ENCODE measurements at regions not wholly inside any gene's neighbourhood (a gene's known extent, or its start where the extent isn't known, plus 50 kb on each side); places are given as distances from the start of the nearest gene placed in this dataset.

DNA sequence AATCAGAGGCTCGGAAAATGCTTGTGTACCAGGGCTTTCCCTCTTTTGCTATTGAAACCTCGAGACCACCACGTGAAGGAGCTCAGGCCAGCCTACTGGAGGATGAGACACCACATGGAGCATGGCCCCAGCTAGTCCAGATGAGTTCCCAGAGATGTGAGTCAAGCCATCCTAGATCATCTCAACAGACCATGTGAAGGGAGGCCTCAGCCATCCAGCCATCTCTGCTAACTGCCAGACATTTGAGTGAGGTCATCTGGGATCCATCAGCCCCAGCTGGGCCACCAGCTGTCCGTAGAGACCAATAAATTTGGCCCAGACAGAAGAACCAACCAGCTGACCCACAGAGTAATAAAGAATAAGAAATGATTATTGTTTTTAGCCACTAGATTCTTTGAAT, 62.8 kb upstream of the PROK2 start:
- no peaks in the 10 kb centered on the region for H3K4me1 ChIP-seq
- intact Hi-C loops (cut with DNase I; ENCODE audit: low total_unique reads): no loop called here
- 72 to 79% methylated on average over 4 of the region's 4 CpGs for WGBS, 2 donors
- TF ChIP-seq POLR2A (IDR thresholded peaks at IDR 0.05): no peak
- TF ChIP-seq, protein P1, sequence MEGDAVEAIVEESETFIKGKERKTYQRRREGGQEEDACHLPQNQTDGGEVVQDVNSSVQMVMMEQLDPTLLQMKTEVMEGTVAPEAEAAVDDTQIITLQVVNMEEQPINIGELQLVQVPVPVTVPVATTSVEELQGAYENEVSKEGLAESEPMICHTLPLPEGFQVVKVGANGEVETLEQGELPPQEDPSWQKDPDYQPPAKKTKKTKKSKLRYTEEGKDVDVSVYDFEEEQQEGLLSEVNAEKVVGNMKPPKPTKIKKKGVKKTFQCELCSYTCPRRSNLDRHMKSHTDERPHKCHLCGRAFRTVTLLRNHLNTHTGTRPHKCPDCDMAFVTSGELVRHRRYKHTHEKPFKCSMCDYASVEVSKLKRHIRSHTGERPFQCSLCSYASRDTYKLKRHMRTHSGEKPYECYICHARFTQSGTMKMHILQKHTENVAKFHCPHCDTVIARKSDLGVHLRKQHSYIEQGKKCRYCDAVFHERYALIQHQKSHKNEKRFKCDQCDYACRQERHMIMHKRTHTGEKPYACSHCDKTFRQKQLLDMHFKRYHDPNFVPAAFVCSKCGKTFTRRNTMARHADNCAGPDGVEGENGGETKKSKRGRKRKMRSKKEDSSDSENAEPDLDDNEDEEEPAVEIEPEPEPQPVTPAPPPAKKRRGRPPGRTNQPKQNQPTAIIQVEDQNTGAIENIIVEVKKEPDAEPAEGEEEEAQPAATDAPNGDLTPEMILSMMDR (IDR thresholded peaks at IDR 0.05): no peak
- no peaks in the 10 kb centered on the region for H3K27me3 ChIP-seq
- H3K4me3 ChIP-seq: no peak overlapping the region
- no peak for DNase-seq
- H3K36me3 ChIP-seq (ENCODE audit: low read depth, missing control alignments): no peaks in the 10 kb centered on the region
- H3K27ac ChIP-seq: no peak overlapping the region
- no peaks in the 10 kb centered on the region for H3K9me3 ChIP-seq

DNA sequence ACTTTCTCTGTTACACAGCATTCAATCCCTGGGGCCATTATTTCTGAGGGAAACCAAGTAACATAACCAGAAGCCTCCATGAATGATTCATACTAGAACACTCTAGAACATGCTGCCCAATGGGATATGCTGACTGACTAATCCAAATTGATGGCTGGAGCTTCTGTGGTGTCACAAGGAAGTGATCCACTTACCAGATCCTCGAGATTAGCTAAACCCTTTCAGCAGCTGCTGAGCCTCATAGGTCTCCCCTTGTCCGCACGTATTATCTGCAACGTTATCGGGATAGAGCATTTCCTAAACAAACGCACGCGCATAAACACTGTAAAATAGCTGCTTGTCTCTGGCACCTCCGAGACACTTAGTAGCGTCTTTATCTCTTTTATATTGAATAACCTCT, 61.2 kb upstream of the PROK2 start:
- no peaks in the 10 kb centered on the region for H3K36me3 ChIP-seq (ENCODE audit: low read depth, missing control alignments)
- DNase-seq: no peak
- H3K27ac ChIP-seq: no peak overlapping the region
- intact Hi-C loops (cut with DNase I; ENCODE audit: low total_unique reads): no loop called here
- WGBS, 2 donors: 84 to 86% methylated on average over 10 of the region's 10 CpGs
- no peak overlapping the region for H3K4me3 ChIP-seq
- no peaks in the 10 kb centered on the region for H3K4me1 ChIP-seq
- H3K27me3 ChIP-seq: no peaks in the 10 kb centered on the region
- no peaks in the 10 kb centered on the region for H3K9me3 ChIP-seq
- TF ChIP-seq, protein P1 (IDR thresholded peaks at IDR 0.05): no peak
- TF ChIP-seq POLR2A (IDR thresholded peaks at IDR 0.05): no peak

- Histone ChIP-seq H3K4me1 (no peaks in the 10 kb centered on the region), H3K9me3 (no peaks in the 10 kb centered on the region), H3K36me3 (ENCODE audit: low read depth, missing control alignments) (no peaks in the 10 kb centered on the region), H3K27me3 (no peaks in the 10 kb centered on the region), H3K4me3 (no peak overlapping the region), H3K27ac (no peak overlapping the region)
- WGBS, 2 donors: 81 to 90% methylated on average over 6 of the region's 6 CpGs
- TF ChIP-seq, protein P1 (IDR thresholded peaks at IDR 0.05): no peak
- TF ChIP-seq POLR2A (IDR thresholded peaks at IDR 0.05): no peak
- DNase-seq: no peak
- intact Hi-C loops (cut with DNase I; ENCODE audit: low total_unique reads): no loop called here
These were observed 58.1 kb upstream of the PROK2 start for GRCh38 chr3:71843071-71843470.

- Histone ChIP-seq H3K27ac (no peak overlapping the region), H3K9me3 (no peaks in the 10 kb centered on the region), H3K4me1 (no peaks in the 10 kb centered on the region), H3K27me3 (no peaks in the 10 kb centered on the region), H3K36me3 (ENCODE audit: low read depth, missing control alignments) (no peaks in the 10 kb centered on the region), H3K4me3 (no peak overlapping the region)
- DNase-seq: no peak
- WGBS, 2 donors: 100% methylated on average over 1 of the region's 1 CpG
- intact Hi-C loops (cut with DNase I; ENCODE audit: low total_unique reads): no loop called here
- TF ChIP-seq POLR2A (IDR thresholded peaks at IDR 0.05): no peak
- TF ChIP-seq, protein P1 (IDR thresholded peaks at IDR 0.05): no peak
These were observed 53.5 kb upstream of the PROK2 start for GRCh38 chr3:71838406-71838805.

Small RNAs in the stretch of these regions (small RNA-seq; reads per million reads assigned to genes)
- gene AC104435.1: 0 reads per million in 2 donors
- 0 reads per million in 2 donors for gene AC105265.1
- gene RNA5SP136: 0 reads per million in 2 donors
- gene RNU1-62P: 0 reads per million in 2 donors
- gene UBE2Q2P9: 0 reads per million in 2 donors

Measured in testis (tissue), 2 donors.